Endothelial cell of umbilical vein (primary cell): ENCODE measurements at regions not wholly inside any gene's neighbourhood (a gene's known extent, or its start where the extent isn't known, plus 50 kb on each side); places are given as distances from the start of the nearest gene placed in this dataset.

Experiments
- BruUV-seq: library from RNA; stranded (reverse); fragments of 400-500 nt; replicated peaks from 2 replicates; lab custom pipeline; 2021; lab: Mats Ljungman, UMichigan
- CTCF ChIA-PET: fragments of 300-600, 350-600 bp; sonication (Branson Sonifier 250); formaldehyde crosslinking; loops from one replicate; lab custom pipeline; 2021; ENCODE audit warnings: antibody characterized with exemption, inconsistent platforms; lab: Charles Lee
- POLR2A ChIA-PET: fragments of 300-600, 350-600 bp; sonication (Branson Sonifier 250); formaldehyde crosslinking; loops from one replicate; lab custom pipeline; 2021; ENCODE audit warnings: antibody characterized with exemption, inconsistent platforms; lab: Charles Lee
- DNase-seq: peaks from one replicate; pipeline ENCODE4 v3.0.0-alpha.2; 2011; ENCODE audit warnings: low read depth, low spot score
- FAIRE-seq: peaks from 2 replicates; lab custom pipeline; 2011; peaks lifted over from hg19 to GRCh38; lab: Jason Lieb, UNC
- H2AFZ ChIP-seq: 2 replicates; pipeline ENCODE4 v1.6.0; 2012; ENCODE audit warnings: low read depth, low read length, control low read depth, inconsistent platforms
- H3K27ac ChIP-seq: 2 replicates; pipeline ENCODE4 v1.5.1; 2011; ENCODE audit warnings: low read depth, mild to moderate bottlenecking, control low read depth, low read length, moderate library complexity; ENCODE audit not compliant: insufficient read depth
- H3K27me3 ChIP-seq, 2 experiments: 2 replicates each; pipeline versions ENCODE4 v1.6.0 to v1.6.1; 2011; ENCODE audit warnings: low read length in 2 of 2, mixed read lengths in 1 of 2; ENCODE audit not compliant: control insufficient read depth in 2 of 2, insufficient read depth in 2 of 2
- H3K36me3 ChIP-seq, 2 experiments: 2 replicates in 1 of 2; 3 replicates in 1 of 2; pipeline ENCODE4 v1.5.1; 2011; ENCODE audit warnings: low read length in 2 of 2, mild to moderate bottlenecking in 1 of 2, moderate library complexity in 1 of 2; ENCODE audit not compliant: control insufficient read depth in 2 of 2, insufficient read depth in 2 of 2; ENCODE audit errors: extremely low read depth in 1 of 2
- H3K4me1 ChIP-seq: 3 replicates; pipeline ENCODE4 v1.5.1; 2011; ENCODE audit warnings: mild to moderate bottlenecking, low read length; ENCODE audit not compliant: control insufficient read depth, insufficient read depth; ENCODE audit errors: extremely low read depth
- H3K4me2 ChIP-seq: 2 replicates; pipeline ENCODE4 v1.6.1; 2011; ENCODE audit warnings: low read length, control low read depth, mixed read lengths; ENCODE audit not compliant: insufficient read depth
- H3K4me3 ChIP-seq, 3 experiments: fragments of 200-600 bp in 1 of 3; sonication (generic), shearing (Covaris generic) in 1 of 3; replicated peaks in 1 of 3; 2 replicates each; pipeline ENCODE4 v1.5.1; 2011 to 2016; ENCODE audit warnings: control low read depth in 3 of 3, low read length in 3 of 3, mild to moderate bottlenecking in 2 of 3, inconsistent platforms in 1 of 3, low read depth in 1 of 3, moderate library complexity in 1 of 3; ENCODE audit not compliant: insufficient read depth in 1 of 3
- H3K79me2 ChIP-seq: 2 replicates; pipeline ENCODE4 v1.6.0; 2012; ENCODE audit warnings: low read length, inconsistent platforms; ENCODE audit not compliant: control insufficient read depth, insufficient read depth
- H3K9ac ChIP-seq: replicated peaks from 2 replicates; pipeline ENCODE3; 2011; ENCODE audit warnings: low read length, control low read depth; ENCODE audit not compliant: insufficient read depth; ENCODE audit errors: extremely low read depth
- H3K9me1 ChIP-seq: replicated peaks from 3 replicates; pipeline ENCODE4 v1.6.0; 2011; ENCODE audit warnings: mild to moderate bottlenecking, low read length; ENCODE audit not compliant: control insufficient read depth, insufficient read depth; ENCODE audit errors: extremely low read depth
- H3K9me3 ChIP-seq: replicated peaks from 2 replicates; pipeline ENCODE4 v1.5.1; 2012; ENCODE audit warnings: low read length, inconsistent platforms; ENCODE audit not compliant: control insufficient read depth, insufficient read depth
- H4K20me1 ChIP-seq: replicated peaks from 2 replicates; pipeline ENCODE3; 2011; ENCODE audit warnings: mild to moderate bottlenecking, low read length; ENCODE audit not compliant: control insufficient read depth, insufficient read depth; ENCODE audit errors: extremely low read depth
- EZH2 ChIP-seq: IDR thresholded peaks from 2 replicates; pipeline ENCODE4 v1.6.1; 2012; ENCODE audit warnings: borderline replicate concordance, low read depth, mild to moderate bottlenecking, moderate library complexity, low read length, inconsistent platforms; ENCODE audit not compliant: severe bottlenecking
- FOS ChIP-seq: IDR thresholded peaks from 2 replicates; pipeline ENCODE4 v1.6.1; 2011; ENCODE audit warnings: mild to moderate bottlenecking, low read length, moderate library complexity, borderline replicate concordance; ENCODE audit not compliant: insufficient read depth
- GATA2 ChIP-seq: IDR thresholded peaks from 2 replicates; pipeline ENCODE4 v1.7.0; 2011; ENCODE audit warnings: low read depth, mild to moderate bottlenecking, moderate library complexity, mixed read lengths, low read length; ENCODE audit not compliant: insufficient read length, insufficient read depth
- JUN ChIP-seq: IDR thresholded peaks from 2 replicates; pipeline ENCODE4 v1.6.1; 2011; ENCODE audit warnings: borderline replicate concordance, low read depth; ENCODE audit not compliant: insufficient read length, insufficient read depth
- MAX ChIP-seq: IDR thresholded peaks from 2 replicates; pipeline ENCODE4 v1.6.1; 2011; ENCODE audit not compliant: insufficient read depth, insufficient read length
- MYC ChIP-seq: IDR thresholded peaks from one replicate; pipeline ENCODE4 v1.6.1; 2011; ENCODE audit warnings: mild to moderate bottlenecking, low read depth, low read length
- POLR2A ChIP-seq: IDR thresholded peaks from 2 replicates; pipeline ENCODE4 v1.6.1; 2012; ENCODE audit warnings: low read depth, mild to moderate bottlenecking, control low read depth, low read length
- POLR2AphosphoS5 ChIP-seq: IDR thresholded peaks from 2 replicates; pipeline ENCODE4 v1.6.1; 2012; ENCODE audit warnings: low read depth, mild to moderate bottlenecking, control low read depth, low read length, moderate library complexity; ENCODE audit not compliant: insufficient read depth
- dilution Hi-C: fragments of 300-500 bp; cut with MboI; formaldehyde crosslinking; loops from one replicate; pipeline ENCODE4 v1.15.0; 2019; ENCODE audit warnings: low sequenced_read_pairs; ENCODE audit not compliant: extremely low pct_ligation_motif_present
- intact Hi-C: fragments of 100-400 bp; cut with micrococcal nuclease; formaldehyde crosslinking; loops from one replicate; pipeline ENCODE4 v1.10.0; 2022
- TF ChIP-seq, protein P1 (sequence below), 2 donors: IDR thresholded peaks; 1 replicate in 1 of 2; 2 replicates in 1 of 2; pipeline ENCODE4 v1.5.1; 2011; ENCODE audit warnings: low read length in 2 of 2, mild to moderate bottlenecking in 2 of 2, moderate library complexity in 2 of 2, control low read depth in 1 of 2, inconsistent platforms in 1 of 2, low read depth in 1 of 2; ENCODE audit not compliant: insufficient read depth in 1 of 2; ENCODE audit errors: extremely low read depth in 1 of 2

- Histone ChIP-seq H3K9ac (no peak overlapping the region), H3K4me3 (no peak overlapping the region), H4K20me1 (no peaks in the 10 kb centered on the region), H3K4me2 (no peak overlapping the region), H3K79me2 (no peaks in the 10 kb centered on the region), H3K36me3 (no peaks in the 10 kb centered on the region), H3K9me1 (peaks cover 2% of the 10 kb centered on the region), H3K4me1 (no peaks in the 10 kb centered on the region), H3K27me3 (no peaks in the 10 kb centered on the region), H3K9me3 (no peaks in the 10 kb centered on the region), H3K27ac (no peak overlapping the region), H2AFZ (no peak overlapping the region)
- intact Hi-C loops (no loop called here), dilution Hi-C loops (no loop called here)
- TF ChIP-seq MYC = no peak
- no peak for TF ChIP-seq MAX
- TF ChIP-seq FOS = no peak
- TF ChIP-seq POLR2AphosphoS5 = no peak
- TF ChIP-seq EZH2 = no peak
- TF ChIP-seq JUN = no peak
- TF ChIP-seq GATA2 = no peak
- no peak for TF ChIP-seq POLR2A
- TF ChIP-seq, protein P1, sequence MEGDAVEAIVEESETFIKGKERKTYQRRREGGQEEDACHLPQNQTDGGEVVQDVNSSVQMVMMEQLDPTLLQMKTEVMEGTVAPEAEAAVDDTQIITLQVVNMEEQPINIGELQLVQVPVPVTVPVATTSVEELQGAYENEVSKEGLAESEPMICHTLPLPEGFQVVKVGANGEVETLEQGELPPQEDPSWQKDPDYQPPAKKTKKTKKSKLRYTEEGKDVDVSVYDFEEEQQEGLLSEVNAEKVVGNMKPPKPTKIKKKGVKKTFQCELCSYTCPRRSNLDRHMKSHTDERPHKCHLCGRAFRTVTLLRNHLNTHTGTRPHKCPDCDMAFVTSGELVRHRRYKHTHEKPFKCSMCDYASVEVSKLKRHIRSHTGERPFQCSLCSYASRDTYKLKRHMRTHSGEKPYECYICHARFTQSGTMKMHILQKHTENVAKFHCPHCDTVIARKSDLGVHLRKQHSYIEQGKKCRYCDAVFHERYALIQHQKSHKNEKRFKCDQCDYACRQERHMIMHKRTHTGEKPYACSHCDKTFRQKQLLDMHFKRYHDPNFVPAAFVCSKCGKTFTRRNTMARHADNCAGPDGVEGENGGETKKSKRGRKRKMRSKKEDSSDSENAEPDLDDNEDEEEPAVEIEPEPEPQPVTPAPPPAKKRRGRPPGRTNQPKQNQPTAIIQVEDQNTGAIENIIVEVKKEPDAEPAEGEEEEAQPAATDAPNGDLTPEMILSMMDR (IDR thresholded peaks at IDR 0.05; ENCODE audit: extremely low read depth in 1 of 2, insufficient read depth in 1 of 2, low read depth in 1 of 2, low read length in 2 of 2) = no peak
- ChIA-PET CTCF (no interaction called here), POLR2A (no interaction called here)
- FAIRE-seq (no peak), DNase-seq (no peak)
- BruUV-seq = no TSS peak
These were observed 1601.9 kb downstream of the REEP3 start for GRCh38 chr10:65123120-65123519.
